ENCODE measurements at regions not wholly inside any gene's neighbourhood (a gene's known extent, or its start where the extent isn't known, plus 50 kb on each side); places are given as distances from the start of the nearest gene placed in this dataset.

GRCh38 chr1:213840575-213840974, 147.2 kb upstream of the PROX1 start:
- DNase-seq (ENCODE audit: insufficient read length): no peak
- no peak for TF ChIP-seq POLR2A (IDR thresholded peaks at IDR 0.05; ENCODE audit: low read depth, low read length)
- no peak for TF ChIP-seq POLR2AphosphoS5 (IDR thresholded peaks at IDR 0.05; ENCODE audit: low read depth, low read length)
- TF ChIP-seq TAF1 (IDR thresholded peaks at IDR 0.05; ENCODE audit: borderline replicate concordance, low read depth, low read length): no peak
- no peak for FAIRE-seq

DNA sequence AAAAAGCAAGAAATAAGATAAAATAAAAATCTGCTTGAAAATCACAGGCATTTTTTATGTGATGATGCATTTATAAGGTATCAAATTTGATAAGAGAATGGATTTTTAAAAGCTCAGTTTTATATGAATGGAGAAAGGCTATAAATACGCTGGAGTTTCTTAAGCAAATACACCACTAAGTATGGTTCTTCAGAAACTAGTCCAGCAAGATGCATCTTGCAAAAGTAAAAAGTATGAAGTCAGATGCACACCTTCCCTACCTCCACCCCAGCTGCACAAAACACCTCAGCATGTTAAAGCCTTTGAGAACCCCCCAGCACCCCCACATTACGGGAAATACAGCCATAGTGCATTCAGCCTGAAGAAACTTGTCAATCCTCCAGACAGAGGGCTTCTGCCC, 143.1 kb upstream of the PROX1 start:
- no peak for TF ChIP-seq POLR2A (IDR thresholded peaks at IDR 0.05; ENCODE audit: low read depth, low read length)
- TF ChIP-seq POLR2AphosphoS5 (IDR thresholded peaks at IDR 0.05; ENCODE audit: low read depth, low read length): no peak
- TF ChIP-seq TAF1 (IDR thresholded peaks at IDR 0.05; ENCODE audit: borderline replicate concordance, low read depth, low read length): no peak
- DNase-seq (ENCODE audit: insufficient read length) (no peak), FAIRE-seq (no peak)

DNA sequence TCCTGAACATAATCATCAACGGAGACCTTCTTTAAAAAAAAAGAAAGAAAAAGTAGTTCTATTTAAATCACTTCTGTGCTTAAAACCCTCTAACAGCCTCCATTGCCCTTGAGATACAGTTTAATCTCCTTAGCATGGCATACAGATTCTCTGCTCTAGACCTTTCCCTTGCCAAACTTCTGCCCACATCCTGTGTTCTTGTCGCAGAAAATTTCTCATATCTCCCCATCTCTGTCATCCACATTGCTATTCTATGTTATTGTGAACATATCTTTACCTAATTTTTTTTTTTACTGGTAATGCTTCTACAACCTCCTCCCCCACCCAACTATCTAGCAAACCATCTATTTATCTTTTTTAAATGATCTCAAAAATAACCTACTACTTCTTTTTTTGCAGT, 135.7 kb upstream of the PROX1 start:
- DNase-seq (ENCODE audit: insufficient read length) (no peak), FAIRE-seq (no peak)
- no peak for TF ChIP-seq POLR2AphosphoS5 (IDR thresholded peaks at IDR 0.05; ENCODE audit: low read depth, low read length)
- TF ChIP-seq TAF1 (IDR thresholded peaks at IDR 0.05; ENCODE audit: borderline replicate concordance, low read depth, low read length): no peak
- no peak for TF ChIP-seq POLR2A (IDR thresholded peaks at IDR 0.05; ENCODE audit: low read depth, low read length)

DNA sequence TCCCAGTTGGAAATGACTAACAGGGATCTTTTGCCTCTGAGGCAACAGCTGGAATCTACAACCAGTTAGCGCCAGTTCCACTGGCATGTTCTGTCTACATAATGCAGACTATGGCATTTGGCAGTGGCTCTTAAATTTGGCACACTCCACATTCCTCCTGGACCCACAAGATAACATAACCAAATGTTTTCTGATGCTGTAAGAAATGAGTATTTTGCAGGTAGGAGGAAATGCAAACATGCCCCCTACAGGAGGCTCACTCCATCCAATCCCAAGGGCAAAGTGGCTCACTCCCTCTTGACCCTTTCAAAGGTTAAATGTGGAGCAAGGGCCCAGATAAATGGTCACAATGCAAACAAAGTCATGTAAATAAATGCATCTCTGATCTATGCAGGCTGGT, 129.2 kb upstream of the PROX1 start:
- DNase-seq (ENCODE audit: insufficient read length) (no peak), FAIRE-seq (no peak)
- TF ChIP-seq TAF1 (IDR thresholded peaks at IDR 0.05; ENCODE audit: borderline replicate concordance, low read depth, low read length): no peak
- TF ChIP-seq POLR2A (IDR thresholded peaks at IDR 0.05; ENCODE audit: low read depth, low read length): no peak
- TF ChIP-seq POLR2AphosphoS5 (IDR thresholded peaks at IDR 0.05; ENCODE audit: low read depth, low read length): no peak

GRCh38 chr1:213861841-213862240, 125.9 kb upstream of the PROX1 start:
- FAIRE-seq: no peak
- TF ChIP-seq POLR2AphosphoS5 (IDR thresholded peaks at IDR 0.05; ENCODE audit: low read depth, low read length): no peak
- TF ChIP-seq TAF1 (IDR thresholded peaks at IDR 0.05; ENCODE audit: borderline replicate concordance, low read depth, low read length): no peak
- TF ChIP-seq POLR2A (IDR thresholded peaks at IDR 0.05; ENCODE audit: low read depth, low read length): no peak

GRCh38 chr1:213864091-213864490, 123.7 kb upstream of the PROX1 start:
- DNase-seq (ENCODE audit: insufficient read length) (no peak), FAIRE-seq (no peak)
- TF ChIP-seq POLR2A (IDR thresholded peaks at IDR 0.05; ENCODE audit: low read depth, low read length) (no peak), TAF1 (IDR thresholded peaks at IDR 0.05; ENCODE audit: borderline replicate concordance, low read depth, low read length) (no peak), POLR2AphosphoS5 (IDR thresholded peaks at IDR 0.05; ENCODE audit: low read depth, low read length) (no peak)

More at GRCh38 chr1:213861841-213862240, 125.9 kb upstream of the PROX1 start:
- no peak for DNase-seq (ENCODE audit: insufficient read length)

DNA sequence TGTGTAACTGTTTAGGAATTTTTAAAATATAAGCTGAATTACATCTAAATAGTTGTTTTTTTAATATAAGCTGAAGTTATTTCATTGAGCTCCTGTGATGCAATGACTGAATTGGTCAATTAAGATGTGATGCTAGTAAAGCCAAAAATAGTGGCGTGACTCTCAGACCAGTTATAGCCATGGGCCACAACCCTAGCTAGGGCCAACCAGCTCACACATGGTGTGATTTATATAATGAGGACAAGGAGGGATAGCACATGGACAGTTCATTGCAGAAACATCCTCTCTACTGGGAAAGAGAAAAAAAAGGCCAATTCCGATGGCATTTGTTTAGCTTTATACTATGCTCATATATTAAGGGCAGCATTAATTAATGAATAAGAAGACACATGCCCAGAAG, 119.3 kb upstream of the PROX1 start:
- FAIRE-seq (no peak), DNase-seq (ENCODE audit: insufficient read length) (no peak)
- TF ChIP-seq POLR2AphosphoS5 (IDR thresholded peaks at IDR 0.05; ENCODE audit: low read depth, low read length) (no peak), POLR2A (IDR thresholded peaks at IDR 0.05; ENCODE audit: low read depth, low read length) (no peak), TAF1 (IDR thresholded peaks at IDR 0.05; ENCODE audit: borderline replicate concordance, low read depth, low read length) (no peak)

GRCh38 chr1:213871179-213871578, 116.6 kb upstream of the PROX1 start:
- FAIRE-seq: no peak
- TF ChIP-seq POLR2AphosphoS5 (IDR thresholded peaks at IDR 0.05; ENCODE audit: low read depth, low read length): no peak
- no peak for TF ChIP-seq POLR2A (IDR thresholded peaks at IDR 0.05; ENCODE audit: low read depth, low read length)
- no peak for TF ChIP-seq TAF1 (IDR thresholded peaks at IDR 0.05; ENCODE audit: borderline replicate concordance, low read depth, low read length)
- no peak for DNase-seq (ENCODE audit: insufficient read length)

DNA sequence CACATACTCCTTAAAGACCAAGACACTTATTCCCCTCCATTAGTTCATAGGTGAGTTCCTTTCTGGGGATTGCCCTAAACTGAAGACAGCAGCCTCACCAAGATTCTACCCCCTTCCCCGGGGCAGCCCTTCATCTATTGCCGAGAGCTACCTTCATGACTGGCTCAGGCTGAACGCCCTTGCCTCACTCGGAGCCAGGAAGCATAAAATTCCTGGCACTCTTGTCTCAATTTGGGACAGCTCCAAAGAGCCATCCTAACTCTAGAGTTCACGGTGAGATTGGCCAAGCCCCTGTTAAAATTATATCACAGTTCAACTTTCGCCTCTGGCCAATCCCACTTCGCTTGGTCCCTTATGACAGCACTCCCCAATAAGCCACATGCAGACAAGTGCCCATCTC, 113.0 kb upstream of the PROX1 start:
- FAIRE-seq: no peak
- TF ChIP-seq TAF1 (IDR thresholded peaks at IDR 0.05; ENCODE audit: borderline replicate concordance, low read depth, low read length): no peak

DNA sequence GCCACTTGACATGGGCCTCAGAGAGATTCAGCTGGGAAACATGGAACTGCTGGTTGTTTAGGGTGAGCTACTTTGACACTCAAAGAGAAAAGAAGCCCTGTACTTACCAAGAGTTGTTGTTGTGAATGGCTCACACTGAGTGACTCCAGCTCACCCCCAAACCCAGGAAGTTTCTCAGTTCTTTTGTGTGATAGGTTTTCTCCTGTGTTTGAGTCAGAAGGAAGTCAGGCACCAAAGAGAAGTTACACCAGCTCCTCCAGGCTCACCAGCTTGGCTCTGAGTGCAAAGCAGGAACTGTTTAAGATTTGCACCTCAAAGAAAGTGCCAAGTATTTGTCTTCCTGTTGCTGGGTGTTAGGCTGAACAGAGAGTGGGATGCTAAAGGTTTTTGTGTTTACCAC, 111.2 kb upstream of the PROX1 start:
- TF ChIP-seq POLR2A (IDR thresholded peaks at IDR 0.05; ENCODE audit: low read depth, low read length): no peak
- no peak for TF ChIP-seq TAF1 (IDR thresholded peaks at IDR 0.05; ENCODE audit: borderline replicate concordance, low read depth, low read length)
- TF ChIP-seq POLR2AphosphoS5 (IDR thresholded peaks at IDR 0.05; ENCODE audit: low read depth, low read length): no peak
- DNase-seq (ENCODE audit: insufficient read length) (no peak), FAIRE-seq (no peak)

More for the DNA sequence above, 113.0 kb upstream of the PROX1 start:
- DNase-seq (ENCODE audit: insufficient read length): no peak

- no peak for FAIRE-seq
- TF ChIP-seq POLR2AphosphoS5 (IDR thresholded peaks at IDR 0.05; ENCODE audit: low read depth, low read length) (no peak), POLR2A (IDR thresholded peaks at IDR 0.05; ENCODE audit: low read depth, low read length) (no peak), TAF1 (IDR thresholded peaks at IDR 0.05; ENCODE audit: borderline replicate concordance, low read depth, low read length) (no peak)
- no peak for DNase-seq (ENCODE audit: insufficient read length)
These were observed 104.2 kb upstream of the PROX1 start for GRCh38 chr1:213883618-213884017.

DNA sequence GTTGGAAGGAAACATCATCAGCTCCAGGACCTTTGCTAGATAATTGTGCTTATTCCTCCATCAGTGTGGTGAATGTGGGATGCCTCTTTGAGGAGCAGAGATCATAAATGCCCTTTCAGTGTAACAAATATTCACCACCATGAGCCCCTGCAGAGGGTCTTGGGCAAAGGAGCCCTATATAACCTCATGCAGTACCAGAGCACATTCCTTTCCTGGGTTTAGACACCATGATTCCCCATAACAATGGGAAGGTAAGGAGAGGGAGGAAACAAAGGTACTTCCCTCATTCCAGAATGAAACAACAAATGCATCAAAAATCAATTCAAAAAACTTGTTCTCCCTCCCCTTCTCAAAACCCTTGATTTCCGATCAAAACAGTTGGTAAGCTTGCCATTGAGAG, 103.4 kb upstream of the PROX1 start:
- no peak for DNase-seq (ENCODE audit: insufficient read length)
- TF ChIP-seq POLR2AphosphoS5 (IDR thresholded peaks at IDR 0.05; ENCODE audit: low read depth, low read length) (no peak), POLR2A (IDR thresholded peaks at IDR 0.05; ENCODE audit: low read depth, low read length) (no peak), TAF1 (IDR thresholded peaks at IDR 0.05; ENCODE audit: borderline replicate concordance, low read depth, low read length) (no peak)
- no peak for FAIRE-seq

DNA sequence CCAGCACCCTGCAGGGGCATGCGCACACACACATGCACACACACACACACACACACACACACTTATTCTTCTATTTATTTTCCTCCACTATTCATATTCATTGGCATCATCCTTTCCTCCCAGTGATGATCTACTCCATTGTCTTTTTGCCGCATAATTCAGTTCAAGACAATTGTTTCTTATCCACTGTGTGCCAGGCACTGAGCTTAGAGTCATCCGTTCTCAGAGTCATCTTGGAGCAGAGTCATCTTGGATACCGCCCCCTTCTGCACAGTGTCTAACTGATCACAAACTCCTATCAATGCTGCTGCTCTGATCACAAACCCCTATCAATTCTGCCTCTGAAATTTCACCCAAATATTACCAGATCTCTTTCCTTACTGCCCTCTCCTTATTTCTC, 102.8 kb upstream of the PROX1 start:
- no peak for TF ChIP-seq POLR2AphosphoS5 (IDR thresholded peaks at IDR 0.05; ENCODE audit: low read depth, low read length)
- TF ChIP-seq POLR2A (IDR thresholded peaks at IDR 0.05; ENCODE audit: low read depth, low read length): no peak
- TF ChIP-seq TAF1 (IDR thresholded peaks at IDR 0.05; ENCODE audit: borderline replicate concordance, low read depth, low read length): no peak
- no peak for DNase-seq (ENCODE audit: insufficient read length)
- no peak for FAIRE-seq

Measured in GM12892 (cell line).